ENCODE measurements at regions not wholly inside any gene's neighbourhood (a gene's known extent, or its start where the extent isn't known, plus 50 kb on each side); places are given as distances from the start of the nearest gene placed in this dataset.
"Not testable (repeated sequence)": the region's sequence is repeated elsewhere in the genome, so short reads cannot be mapped to it uniquely, and the experiment has no call there.

DNA sequence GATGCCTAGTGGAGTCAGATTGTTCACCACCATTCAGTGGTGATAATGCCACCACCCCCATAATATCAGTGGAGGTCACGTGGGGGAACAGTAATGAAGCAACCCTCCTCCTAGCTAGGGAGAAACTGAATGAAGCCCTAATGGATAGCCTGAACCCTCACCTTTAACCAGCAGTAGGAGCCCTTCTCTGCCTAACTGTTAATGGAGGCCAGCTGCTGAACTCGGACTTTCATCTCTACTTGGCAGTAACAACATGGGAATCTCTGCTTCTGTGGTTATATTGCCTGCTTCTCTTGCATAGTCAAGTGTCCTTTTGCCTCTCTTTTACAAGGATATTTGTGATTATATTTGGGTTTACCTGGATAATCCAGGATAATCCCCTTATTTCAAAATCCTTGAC, 1097.9 kb downstream of the REEP3 start:
- DNase-seq (ENCODE audit: insufficient read length): no peak
- no peak for FAIRE-seq

GRCh38 chr10:64626924-64627323, 1105.7 kb downstream of the REEP3 start:
- no peak for DNase-seq (ENCODE audit: insufficient read length)
- FAIRE-seq: no peak
- no peak for TF ChIP-seq POLR2A (IDR thresholded peaks at IDR 0.05; ENCODE audit: low read depth, low read length)
- TF ChIP-seq POLR2AphosphoS5 (IDR thresholded peaks at IDR 0.05; ENCODE audit: low read depth, low read length): no peak
- TF ChIP-seq TAF1 (IDR thresholded peaks at IDR 0.05; ENCODE audit: borderline replicate concordance, low read depth, low read length): no peak

More for the DNA sequence above, 1097.9 kb downstream of the REEP3 start:
- TF ChIP-seq POLR2AphosphoS5 (IDR thresholded peaks at IDR 0.05; ENCODE audit: low read depth, low read length) (no peak), POLR2A (IDR thresholded peaks at IDR 0.05; ENCODE audit: low read depth, low read length) (no peak), TAF1 (IDR thresholded peaks at IDR 0.05; ENCODE audit: borderline replicate concordance, low read depth, low read length) (no peak)

DNA sequence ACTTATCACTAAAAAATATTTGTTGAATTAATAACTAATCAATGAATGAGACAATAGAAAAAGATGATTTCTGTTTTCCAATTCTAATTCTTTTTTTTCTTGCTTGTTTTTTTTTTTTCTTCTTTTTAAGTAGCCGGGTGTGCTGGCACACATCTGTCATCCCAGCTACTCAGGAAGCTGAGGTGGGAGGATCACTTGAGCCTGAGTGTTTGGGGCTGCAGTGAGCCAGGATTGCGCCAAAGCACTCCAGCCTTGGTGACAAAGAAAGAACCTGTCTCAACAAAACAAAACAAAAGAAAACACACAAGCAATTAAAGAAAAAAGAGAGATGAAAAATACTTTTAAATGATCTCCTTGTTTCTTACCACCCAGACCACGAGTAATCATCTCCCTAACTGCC, 1109.3 kb downstream of the REEP3 start:
- DNase-seq (ENCODE audit: insufficient read length) (no peak), FAIRE-seq (no peak)
- no peak for TF ChIP-seq TAF1 (IDR thresholded peaks at IDR 0.05; ENCODE audit: borderline replicate concordance, low read depth, low read length)
- TF ChIP-seq POLR2A (IDR thresholded peaks at IDR 0.05; ENCODE audit: low read depth, low read length): no peak
- no peak for TF ChIP-seq POLR2AphosphoS5 (IDR thresholded peaks at IDR 0.05; ENCODE audit: low read depth, low read length)

DNA sequence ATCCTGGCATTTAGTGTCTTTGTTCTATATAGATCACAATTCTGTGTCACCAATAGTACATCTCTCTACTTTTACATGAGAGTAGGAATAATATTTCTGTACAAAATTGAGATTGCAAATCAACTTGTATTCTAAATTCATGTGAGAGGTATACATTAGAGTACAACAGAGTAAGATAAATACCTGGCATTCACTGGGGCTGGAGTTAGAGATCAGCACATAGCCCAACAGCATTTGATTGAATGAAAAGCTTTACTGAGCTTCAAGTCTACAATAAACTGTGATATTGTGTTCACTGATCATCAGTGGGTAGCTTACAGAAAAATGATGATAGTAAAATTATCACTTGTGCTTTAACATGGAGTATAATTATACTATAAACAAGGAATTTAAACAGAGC, 1114.7 kb downstream of the REEP3 start:
- DNase-seq (ENCODE audit: insufficient read length): no peak
- TF ChIP-seq TAF1 (IDR thresholded peaks at IDR 0.05; ENCODE audit: borderline replicate concordance, low read depth, low read length): no peak
- no peak for TF ChIP-seq POLR2AphosphoS5 (IDR thresholded peaks at IDR 0.05; ENCODE audit: low read depth, low read length)
- TF ChIP-seq POLR2A (IDR thresholded peaks at IDR 0.05; ENCODE audit: low read depth, low read length): no peak
- no peak for FAIRE-seq

- TF ChIP-seq TAF1 (IDR thresholded peaks at IDR 0.05; ENCODE audit: borderline replicate concordance, low read depth, low read length): no peak
- TF ChIP-seq POLR2AphosphoS5 (IDR thresholded peaks at IDR 0.05; ENCODE audit: low read depth, low read length): no peak
- no peak for TF ChIP-seq POLR2A (IDR thresholded peaks at IDR 0.05; ENCODE audit: low read depth, low read length)
- FAIRE-seq: no peak
- DNase-seq (ENCODE audit: insufficient read length): no peak
These were observed 1115.3 kb downstream of the REEP3 start for GRCh38 chr10:64636461-64636860.

- no peak for FAIRE-seq
- no peak for TF ChIP-seq TAF1 (IDR thresholded peaks at IDR 0.05; ENCODE audit: borderline replicate concordance, low read depth, low read length)
- no peak for TF ChIP-seq POLR2AphosphoS5 (IDR thresholded peaks at IDR 0.05; ENCODE audit: low read depth, low read length)
- no peak for DNase-seq (ENCODE audit: insufficient read length)
These were observed 1116.7 kb downstream of the REEP3 start for GRCh38 chr10:64637939-64638338.

- DNase-seq (ENCODE audit: insufficient read length) (no peak), FAIRE-seq (no peak)
- TF ChIP-seq TAF1 (IDR thresholded peaks at IDR 0.05; ENCODE audit: borderline replicate concordance, low read depth, low read length) (no peak), POLR2AphosphoS5 (IDR thresholded peaks at IDR 0.05; ENCODE audit: low read depth, low read length) (no peak), POLR2A (IDR thresholded peaks at IDR 0.05; ENCODE audit: low read depth, low read length) (no peak)
These were observed 1127.7 kb downstream of the REEP3 start for GRCh38 chr10:64648915-64649314.

- no peak for FAIRE-seq
- TF ChIP-seq POLR2A (IDR thresholded peaks at IDR 0.05; ENCODE audit: low read depth, low read length) (no peak), TAF1 (IDR thresholded peaks at IDR 0.05; ENCODE audit: borderline replicate concordance, low read depth, low read length) (no peak), POLR2AphosphoS5 (IDR thresholded peaks at IDR 0.05; ENCODE audit: low read depth, low read length) (no peak)
- DNase-seq (ENCODE audit: insufficient read length): no peak
These were observed 1137.3 kb downstream of the REEP3 start for GRCh38 chr10:64658528-64658927.

DNA sequence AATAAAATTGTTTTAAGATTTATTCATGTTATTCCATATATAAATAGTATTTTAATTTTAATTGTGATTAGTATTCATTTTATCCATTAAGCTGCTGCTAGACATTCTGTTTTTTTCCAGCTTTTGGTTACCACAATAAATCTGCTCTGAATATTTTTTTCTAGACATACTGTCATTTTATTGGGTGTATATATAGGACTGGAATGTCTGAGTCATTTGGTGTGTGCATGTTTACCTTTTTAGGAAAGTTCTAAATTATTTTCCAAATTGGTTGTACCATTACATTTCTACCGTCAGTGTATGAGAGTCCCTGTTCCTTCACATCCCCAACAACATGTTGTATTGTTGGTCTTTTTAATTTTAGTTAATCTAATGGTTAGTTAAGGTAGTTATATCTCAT, 1138.1 kb downstream of the REEP3 start:
- no peak for DNase-seq (ENCODE audit: insufficient read length)
- FAIRE-seq: no peak
- no peak for TF ChIP-seq POLR2A (IDR thresholded peaks at IDR 0.05; ENCODE audit: low read depth, low read length)
- no peak for TF ChIP-seq POLR2AphosphoS5 (IDR thresholded peaks at IDR 0.05; ENCODE audit: low read depth, low read length)
- TF ChIP-seq TAF1 (IDR thresholded peaks at IDR 0.05; ENCODE audit: borderline replicate concordance, low read depth, low read length): no peak

DNA sequence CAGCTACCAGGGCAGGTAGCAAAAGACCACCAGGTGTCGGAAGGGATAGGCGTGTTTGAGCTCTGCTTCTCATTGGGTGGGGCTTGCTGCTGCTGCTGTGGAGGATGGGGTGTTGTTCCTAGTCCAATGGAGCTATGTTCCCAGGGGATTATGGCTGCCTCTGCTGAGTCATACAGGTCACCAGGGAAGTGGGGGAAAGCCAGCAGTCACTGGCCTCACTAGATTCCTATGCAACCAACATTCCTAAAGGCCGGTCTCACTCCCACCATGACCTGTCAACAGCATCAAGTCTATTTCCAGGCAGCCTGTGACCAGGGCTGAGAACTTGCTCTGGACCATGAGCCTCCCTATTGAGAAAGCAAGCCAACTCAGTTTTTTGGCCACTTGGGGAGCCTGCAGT, 1160.8 kb downstream of the REEP3 start:
- no peak for FAIRE-seq
- TF ChIP-seq POLR2A (IDR thresholded peaks at IDR 0.05; ENCODE audit: low read depth, low read length): no peak
- no peak for TF ChIP-seq POLR2AphosphoS5 (IDR thresholded peaks at IDR 0.05; ENCODE audit: low read depth, low read length)
- TF ChIP-seq TAF1 (IDR thresholded peaks at IDR 0.05; ENCODE audit: borderline replicate concordance, low read depth, low read length): no peak
- DNase-seq (ENCODE audit: insufficient read length): no peak

DNA sequence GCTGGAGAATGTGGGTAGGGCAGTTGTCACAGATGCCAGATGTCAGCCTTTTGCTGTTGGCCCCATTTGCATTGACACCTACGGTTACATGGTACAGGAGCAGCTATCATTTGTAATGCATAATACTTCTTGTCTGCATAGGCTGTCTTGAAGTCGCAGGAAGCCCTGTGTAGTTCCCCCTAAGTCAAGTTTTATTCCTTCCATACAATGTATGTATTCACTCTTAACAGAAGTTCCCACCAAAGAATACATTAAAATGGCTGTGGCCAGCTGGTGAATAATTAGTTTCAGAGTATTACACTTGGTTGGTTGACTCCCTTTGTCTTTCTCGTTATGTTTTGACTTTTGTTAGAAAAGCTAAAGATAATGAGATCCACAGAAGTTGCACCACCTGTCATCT, 1169.0 kb downstream of the REEP3 start:
- FAIRE-seq (no peak), DNase-seq (ENCODE audit: insufficient read length) (no peak)
- TF ChIP-seq POLR2AphosphoS5 (IDR thresholded peaks at IDR 0.05; ENCODE audit: low read depth, low read length): no peak
- TF ChIP-seq POLR2A (IDR thresholded peaks at IDR 0.05; ENCODE audit: low read depth, low read length): no peak
- TF ChIP-seq TAF1 (IDR thresholded peaks at IDR 0.05; ENCODE audit: borderline replicate concordance, low read depth, low read length): no peak

- DNase-seq (ENCODE audit: insufficient read length) (no peak), FAIRE-seq (no peak)
- no peak for TF ChIP-seq POLR2AphosphoS5 (IDR thresholded peaks at IDR 0.05; ENCODE audit: low read depth, low read length)
- no peak for TF ChIP-seq POLR2A (IDR thresholded peaks at IDR 0.05; ENCODE audit: low read depth, low read length)
- no peak for TF ChIP-seq TAF1 (IDR thresholded peaks at IDR 0.05; ENCODE audit: borderline replicate concordance, low read depth, low read length)
These were observed 1178.0 kb downstream of the REEP3 start for GRCh38 chr10:64699244-64699643.

DNA sequence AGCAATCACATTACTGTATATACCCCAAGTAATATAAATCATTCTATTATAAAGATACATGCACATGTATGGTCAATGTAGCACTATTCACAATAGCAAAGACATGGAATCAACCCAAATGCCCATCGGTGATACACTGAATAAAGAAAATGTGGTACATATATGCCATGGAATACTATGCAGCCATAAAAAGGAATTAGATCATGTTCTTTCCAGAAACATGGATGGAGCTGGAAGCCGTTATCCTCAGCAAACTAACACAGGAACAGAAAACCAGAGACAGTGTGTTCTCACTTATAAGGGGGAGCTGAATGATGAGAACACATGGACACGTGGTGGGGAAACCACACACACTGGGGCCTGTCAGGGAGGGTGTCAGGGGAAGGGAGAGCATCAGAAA, 1180.9 kb downstream of the REEP3 start:
- DNase-seq (ENCODE audit: insufficient read length); FAIRE-seq: not testable (repeated sequence)

All from GM12892 (cell line).